OCI-LY1 (cell line): ENCODE measurements at regions not wholly inside any gene's neighbourhood (a gene's known extent, or its start where the extent isn't known, plus 50 kb on each side); places are given as distances from the start of the nearest gene placed in this dataset.

Source experiments
- H2AFZ ChIP-seq: fragments of 200-600 bp; sonication (generic), shearing (Covaris generic); 2 replicates; pipeline ENCODE4 v1.6.0; 2014; ENCODE audit warnings: antibody characterized with exemption, mild to moderate bottlenecking, low read length
- H3F3A ChIP-seq: fragments of 200-600 bp; sonication (generic), shearing (Covaris generic); 2 replicates; pipeline ENCODE4 v1.6.0; 2014; ENCODE audit warnings: mild to moderate bottlenecking, antibody characterized with exemption, low read length, moderate library complexity; ENCODE audit not compliant: insufficient read depth
- H3K27ac ChIP-seq: fragments of 200-600 bp; sonication (generic); 2 replicates; pipeline ENCODE4 v1.5.1; 2014; ENCODE audit warnings: low read length, mixed run types, mild to moderate bottlenecking, low read depth; ENCODE audit not compliant: poor library complexity, severe bottlenecking
- H3K27me3 ChIP-seq: fragments of 200-600 bp; sonication (generic); 2 replicates; pipeline ENCODE4 v1.6.0; 2014; ENCODE audit warnings: antibody characterized with exemption, mild to moderate bottlenecking, low read length, moderate library complexity; ENCODE audit not compliant: insufficient read depth
- H3K36me3 ChIP-seq: fragments of 200-600 bp; sonication (generic); 2 replicates; pipeline ENCODE4 v1.6.1; 2014; ENCODE audit warnings: mild to moderate bottlenecking, antibody characterized with exemption, low read length, moderate library complexity, mixed read lengths; ENCODE audit not compliant: insufficient read depth
- H3K4me1 ChIP-seq: fragments of 200-600 bp; sonication (generic); 2 replicates; pipeline ENCODE4 v1.5.1; 2014; ENCODE audit warnings: mild to moderate bottlenecking, low read length, moderate library complexity; ENCODE audit not compliant: insufficient read depth, severe bottlenecking
- H3K4me2 ChIP-seq: fragments of 200-600 bp; sonication (generic), shearing (Covaris generic); 2 replicates; pipeline ENCODE4 v1.6.1; 2014; ENCODE audit warnings: low read length
- H3K4me3 ChIP-seq: fragments of 200-600 bp; sonication (generic); 2 replicates; pipeline ENCODE4 v1.5.1; 2014; ENCODE audit warnings: low read length, low read depth, mild to moderate bottlenecking, mixed read lengths; ENCODE audit not compliant: poor library complexity, severe bottlenecking
- H3K79me2 ChIP-seq: fragments of 200-600 bp; shearing (Covaris generic); 2 replicates; pipeline ENCODE4 v1.6.1; 2016; ENCODE audit warnings: mixed run types, low read length, mixed read lengths; ENCODE audit not compliant: insufficient read depth
- H3K9ac ChIP-seq: fragments of 200-600 bp; sonication (generic), shearing (Covaris generic); 2 replicates; pipeline ENCODE4 v1.6.1; 2014; ENCODE audit warnings: mild to moderate bottlenecking, low read length, mixed read lengths
- H3K9me2 ChIP-seq: fragments of 200-600 bp; sonication (generic), shearing (Covaris generic); 2 replicates; pipeline ENCODE4 v1.6.1; 2014; ENCODE audit warnings: low read depth, mild to moderate bottlenecking, low read length, mixed read lengths
- H3K9me3 ChIP-seq: fragments of 200-600 bp; shearing (Covaris generic); 2 replicates; pipeline ENCODE4 v1.6.1; 2014; ENCODE audit warnings: low read length, mixed read lengths
- H4K20me1 ChIP-seq: fragments of 200-600 bp; sonication (generic), shearing (Covaris generic); 2 replicates; pipeline ENCODE4 v1.6.0; 2016; ENCODE audit warnings: mild to moderate bottlenecking, low read length; ENCODE audit not compliant: insufficient read depth
- CTCF ChIP-seq: fragments of 200-600 bp; sonication (generic), shearing (Covaris generic); IDR thresholded peaks from 2 replicates; pipeline ENCODE4 v1.5.1; 2017; ENCODE audit warnings: mild to moderate bottlenecking, antibody characterized with exemption, low read length, moderate library complexity, mixed read lengths
- EZH2 ChIP-seq: fragments of 200-600 bp; sonication (generic), shearing (Covaris generic); IDR thresholded peaks from 2 replicates; pipeline ENCODE4 v1.8.0; 2017; ENCODE audit warnings: borderline replicate concordance, mixed run types, mild to moderate bottlenecking, antibody characterized with exemption, low read length, moderate library complexity, mixed read lengths

GRCh38 chr3:76024640-76025039 is 239.3 kb upstream of the ZNF717 start:
- H3K9me3 ChIP-seq: no peaks in the 10 kb centered on the region
- no peaks in the 10 kb centered on the region for H3K4me1 ChIP-seq
- no peaks in the 10 kb centered on the region for H4K20me1 ChIP-seq
- no peaks in the 10 kb centered on the region for H3K27me3 ChIP-seq
- no peaks in the 10 kb centered on the region for H3F3A ChIP-seq
- H3K36me3 ChIP-seq: no peaks in the 10 kb centered on the region
- no peak overlapping the region for H3K4me2 ChIP-seq
- no peaks in the 10 kb centered on the region for H3K79me2 ChIP-seq
- TF ChIP-seq CTCF: peak; percentile 36
- no peak for TF ChIP-seq EZH2
- H3K9me2 ChIP-seq: no peaks in the 10 kb centered on the region
- no peak overlapping the region for H2AFZ ChIP-seq
- no peak overlapping the region for H3K9ac ChIP-seq
- no peak overlapping the region for H3K27ac ChIP-seq
- H3K4me3 ChIP-seq: no peak overlapping the region

- no peak overlapping the region for H3K9ac ChIP-seq
- H3K4me1 ChIP-seq: no peaks in the 10 kb centered on the region
- H3K4me2 ChIP-seq: no peak overlapping the region
- no peak overlapping the region for H2AFZ ChIP-seq
- no peak overlapping the region for H3K4me3 ChIP-seq
- no peaks in the 10 kb centered on the region for H3K9me2 ChIP-seq
- H3K9me3 ChIP-seq: no peaks in the 10 kb centered on the region
- TF ChIP-seq EZH2 (no peak), CTCF (no peak)
- no peaks in the 10 kb centered on the region for H3K27me3 ChIP-seq
- no peak overlapping the region for H3K27ac ChIP-seq
- H3K36me3 ChIP-seq: no peaks in the 10 kb centered on the region
- no peaks in the 10 kb centered on the region for H3F3A ChIP-seq
- H4K20me1 ChIP-seq: no peaks in the 10 kb centered on the region
- no peaks in the 10 kb centered on the region for H3K79me2 ChIP-seq
Measured at GRCh38 chr3:76025561-76025960, 240.2 kb upstream of the ZNF717 start.

- Histone ChIP-seq H3K9me3 (no peaks in the 10 kb centered on the region), H3K4me1 (no peaks in the 10 kb centered on the region), H4K20me1 (no peaks in the 10 kb centered on the region), H3F3A (no peaks in the 10 kb centered on the region), H3K4me2 (no peak overlapping the region), H3K79me2 (no peaks in the 10 kb centered on the region), H3K27ac (no peak overlapping the region), H3K9ac (no peak overlapping the region), H3K27me3 (no peaks in the 10 kb centered on the region), H3K36me3 (no peaks in the 10 kb centered on the region), H3K9me2 (no peaks in the 10 kb centered on the region), H2AFZ (no peak overlapping the region), H3K4me3 (no peak overlapping the region)
- no peak for TF ChIP-seq CTCF
- TF ChIP-seq EZH2: no peak
Measured at GRCh38 chr3:76026379-76026778, 241.0 kb upstream of the ZNF717 start.
